ENCODE measurements at regions not wholly inside any gene's neighbourhood (a gene's known extent, or its start where the extent isn't known, plus 50 kb on each side); places are given as distances from the start of the nearest gene placed in this dataset.

- no peak overlapping the region for H3K27ac ChIP-seq
- DNase-seq (ENCODE audit: low spot score) = no peak
- no peaks in the 10 kb centered on the region for H3K4me1 ChIP-seq
- H3K36me3 ChIP-seq = no peaks in the 10 kb centered on the region
- no peaks in the 10 kb centered on the region for H3K27me3 ChIP-seq
- no peaks in the 10 kb centered on the region for H3K9me3 ChIP-seq
- no peak overlapping the region for H3K4me3 ChIP-seq
- TF ChIP-seq, protein P1, sequence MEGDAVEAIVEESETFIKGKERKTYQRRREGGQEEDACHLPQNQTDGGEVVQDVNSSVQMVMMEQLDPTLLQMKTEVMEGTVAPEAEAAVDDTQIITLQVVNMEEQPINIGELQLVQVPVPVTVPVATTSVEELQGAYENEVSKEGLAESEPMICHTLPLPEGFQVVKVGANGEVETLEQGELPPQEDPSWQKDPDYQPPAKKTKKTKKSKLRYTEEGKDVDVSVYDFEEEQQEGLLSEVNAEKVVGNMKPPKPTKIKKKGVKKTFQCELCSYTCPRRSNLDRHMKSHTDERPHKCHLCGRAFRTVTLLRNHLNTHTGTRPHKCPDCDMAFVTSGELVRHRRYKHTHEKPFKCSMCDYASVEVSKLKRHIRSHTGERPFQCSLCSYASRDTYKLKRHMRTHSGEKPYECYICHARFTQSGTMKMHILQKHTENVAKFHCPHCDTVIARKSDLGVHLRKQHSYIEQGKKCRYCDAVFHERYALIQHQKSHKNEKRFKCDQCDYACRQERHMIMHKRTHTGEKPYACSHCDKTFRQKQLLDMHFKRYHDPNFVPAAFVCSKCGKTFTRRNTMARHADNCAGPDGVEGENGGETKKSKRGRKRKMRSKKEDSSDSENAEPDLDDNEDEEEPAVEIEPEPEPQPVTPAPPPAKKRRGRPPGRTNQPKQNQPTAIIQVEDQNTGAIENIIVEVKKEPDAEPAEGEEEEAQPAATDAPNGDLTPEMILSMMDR (IDR thresholded peaks at IDR 0.05) = no peak
These were observed 885.7 kb upstream of the CELF2 start for GRCh38 chr10:10132009-10132408.

- DNase-seq (ENCODE audit: low spot score) = no peak
- Histone ChIP-seq H3K36me3 (no peaks in the 10 kb centered on the region), H3K27ac (no peak overlapping the region), H3K4me3 (no peak overlapping the region), H3K4me1 (no peaks in the 10 kb centered on the region), H3K27me3 (no peaks in the 10 kb centered on the region), H3K9me3 (no peaks in the 10 kb centered on the region)
- TF ChIP-seq, protein P1 (IDR thresholded peaks at IDR 0.05) = no peak
These were observed 884.4 kb upstream of the CELF2 start for GRCh38 chr10:10133281-10133680.

GRCh38 chr10:10138685-10139084 is 879.0 kb upstream of the CELF2 start:
- no peak overlapping the region for H3K4me3 ChIP-seq
- no peak for DNase-seq (ENCODE audit: low spot score)
- no peaks in the 10 kb centered on the region for H3K4me1 ChIP-seq
- no peaks in the 10 kb centered on the region for H3K9me3 ChIP-seq
- TF ChIP-seq, protein P1 (IDR thresholded peaks at IDR 0.05) = no peak
- H3K36me3 ChIP-seq = no peaks in the 10 kb centered on the region
- H3K27ac ChIP-seq = no peak overlapping the region
- no peaks in the 10 kb centered on the region for H3K27me3 ChIP-seq

DNA sequence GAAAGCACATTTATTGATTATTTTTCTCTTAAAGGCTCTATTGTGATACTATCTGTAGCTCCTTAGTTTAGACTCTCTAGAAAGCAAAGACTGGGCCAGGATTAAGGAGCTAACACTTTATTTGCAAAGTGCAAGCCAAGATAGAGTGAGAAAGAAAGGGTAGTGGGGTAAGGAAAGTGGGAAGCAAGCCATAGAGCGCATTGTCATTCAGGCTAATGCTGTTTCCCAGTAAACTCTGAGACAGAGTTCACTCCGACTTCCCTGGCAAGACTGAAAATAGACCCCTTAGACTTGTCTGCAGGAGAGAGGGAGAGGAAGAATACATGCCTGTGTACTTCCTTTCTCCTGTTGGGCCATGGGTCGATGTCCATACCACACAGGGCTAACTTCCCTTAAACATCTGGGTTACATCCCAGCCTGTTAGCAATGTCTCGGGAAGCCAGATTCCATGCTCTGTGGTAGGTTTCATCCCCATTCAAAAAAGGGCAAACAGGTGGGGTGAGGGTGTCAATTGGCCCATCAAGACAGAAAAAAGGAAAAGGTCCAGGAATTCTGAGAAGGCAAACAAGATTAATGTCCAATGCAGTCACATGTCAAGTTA is 875.8 kb upstream of the CELF2 start:
- Histone ChIP-seq H3K9me3 (no peaks in the 10 kb centered on the region), H3K4me3 (no peak overlapping the region), H3K4me1 (no peaks in the 10 kb centered on the region), H3K27ac (no peak overlapping the region), H3K36me3 (no peaks in the 10 kb centered on the region), H3K27me3 (no peaks in the 10 kb centered on the region)
- no peak for DNase-seq (ENCODE audit: low spot score)
- TF ChIP-seq, protein P1 (IDR thresholded peaks at IDR 0.05) = no peak

- no peak for DNase-seq (ENCODE audit: low spot score)
- no peaks in the 10 kb centered on the region for H3K9me3 ChIP-seq
- TF ChIP-seq, protein P1 (IDR thresholded peaks at IDR 0.05) = no peak
These were observed 871.1 kb upstream of the CELF2 start for GRCh38 chr10:10146604-10147003.

DNA sequence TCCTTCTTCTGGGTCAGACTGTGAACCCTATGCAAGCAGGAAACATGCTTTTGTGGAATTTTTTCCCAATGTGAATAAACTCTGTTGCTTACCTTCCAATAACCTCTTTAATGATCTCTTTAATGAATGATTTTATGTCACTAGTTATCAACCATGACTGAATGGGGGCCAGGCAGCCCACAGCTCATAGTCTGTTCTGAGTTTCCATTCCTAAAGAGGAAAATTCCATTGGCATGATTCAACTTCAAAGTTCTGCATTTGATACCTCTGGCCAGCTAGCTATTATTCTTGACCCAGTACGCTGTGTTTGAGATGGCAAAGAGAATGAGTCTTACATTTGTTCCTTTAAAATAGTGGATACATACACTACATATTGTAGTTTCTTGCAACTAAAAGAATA is 867.8 kb upstream of the CELF2 start:
- TF ChIP-seq, protein P1 (IDR thresholded peaks at IDR 0.05) = no peak
- H3K4me1 ChIP-seq = no peaks in the 10 kb centered on the region
- no peak for DNase-seq (ENCODE audit: low spot score)

More at GRCh38 chr10:10146604-10147003, 871.1 kb upstream of the CELF2 start:
- H3K27ac ChIP-seq = no peak overlapping the region
- H3K36me3 ChIP-seq = no peaks in the 10 kb centered on the region
- no peaks in the 10 kb centered on the region for H3K27me3 ChIP-seq
- H3K4me3 ChIP-seq = no peak overlapping the region
- H3K4me1 ChIP-seq = no peaks in the 10 kb centered on the region

More for the DNA sequence above, 867.8 kb upstream of the CELF2 start:
- Histone ChIP-seq H3K27ac (no peak overlapping the region), H3K36me3 (no peaks in the 10 kb centered on the region), H3K9me3 (no peaks in the 10 kb centered on the region), H3K4me3 (no peak overlapping the region), H3K27me3 (no peaks in the 10 kb centered on the region)

Measured in right atrium auricular region (tissue), 2 donors.